ENCODE measurements at regions not wholly inside any gene's neighbourhood (a gene's known extent, or its start where the extent isn't known, plus 50 kb on each side); places are given as distances from the start of the nearest gene placed in this dataset.

- DNase-seq (ENCODE audit: low read depth in 3 of 3, low spot score in 2 of 3) = no peak
These were observed 123.4 kb upstream of the TNR start for GRCh38 chr1:175866776-175867175.

GRCh38 chr1:175865041-175865766, 121.8 kb upstream of the TNR start:
- no peak for DNase-seq (ENCODE audit: low read depth in 3 of 3, low spot score in 2 of 3)

GRCh38 chr1:175864625-175865024, 121.2 kb upstream of the TNR start:
- DNase-seq (ENCODE audit: low read depth in 3 of 3, low spot score in 2 of 3) = no peak

- DNase-seq (ENCODE audit: low read depth in 3 of 3, low spot score in 2 of 3) = no peak
These were observed 120.8 kb upstream of the TNR start for GRCh38 chr1:175864183-175864582.

GRCh38 chr1:175863299-175864050, 120.1 kb upstream of the TNR start:
- DNase-seq (ENCODE audit: low read depth in 3 of 3, low spot score in 2 of 3) = no peak

GRCh38 chr1:175862408-175862807, 119.0 kb upstream of the TNR start:
- no peak for DNase-seq (ENCODE audit: low read depth in 3 of 3, low spot score in 2 of 3)

GRCh38 chr1:175861626-175862367, 118.4 kb upstream of the TNR start:
- no peak for DNase-seq (ENCODE audit: low read depth in 3 of 3, low spot score in 2 of 3)

GRCh38 chr1:175857756-175858155, 114.4 kb upstream of the TNR start:
- DNase-seq (ENCODE audit: low read depth in 3 of 3, low spot score in 2 of 3) = no peak

GRCh38 chr1:175853681-175854080, 110.3 kb upstream of the TNR start:
- DNase-seq (ENCODE audit: low read depth in 3 of 3, low spot score in 2 of 3) = no peak

GRCh38 chr1:175851749-175852148, 108.4 kb upstream of the TNR start:
- no peak for DNase-seq (ENCODE audit: low read depth in 3 of 3, low spot score in 2 of 3)

GRCh38 chr1:175848329-175848728, 104.9 kb upstream of the TNR start:
- DNase-seq (ENCODE audit: low read depth in 3 of 3, low spot score in 2 of 3) = no peak

- DNase-seq (ENCODE audit: low read depth in 3 of 3, low spot score in 2 of 3) = no peak
These were observed 102.6 kb upstream of the TNR start for GRCh38 chr1:175845985-175846384.

- DNase-seq (ENCODE audit: low read depth in 3 of 3, low spot score in 2 of 3) = no peak
These were observed 101.9 kb upstream of the TNR start for GRCh38 chr1:175845338-175845737.

- no peak for DNase-seq (ENCODE audit: low read depth in 3 of 3, low spot score in 2 of 3)
These were observed 101.5 kb upstream of the TNR start for GRCh38 chr1:175844877-175845276.

- no peak for DNase-seq (ENCODE audit: low read depth in 3 of 3, low spot score in 2 of 3)
These were observed 99.2 kb upstream of the TNR start for GRCh38 chr1:175842550-175842949.

GRCh38 chr1:175841738-175842187, 98.4 kb upstream of the TNR start:
- no peak for DNase-seq (ENCODE audit: low read depth in 3 of 3, low spot score in 2 of 3)

GRCh38 chr1:175840787-175841186, 97.4 kb upstream of the TNR start:
- DNase-seq (ENCODE audit: low read depth in 3 of 3, low spot score in 2 of 3) = no peak

- DNase-seq (ENCODE audit: low read depth in 3 of 3, low spot score in 2 of 3) = no peak
These were observed 96.6 kb upstream of the TNR start for GRCh38 chr1:175839779-175840669.

- no peak for DNase-seq (ENCODE audit: low read depth in 3 of 3, low spot score in 2 of 3)
These were observed 91.2 kb upstream of the TNR start for GRCh38 chr1:175834597-175834996.

GRCh38 chr1:175833951-175834350, 90.6 kb upstream of the TNR start:
- DNase-seq (ENCODE audit: low read depth in 3 of 3, low spot score in 2 of 3) = no peak

- DNase-seq (ENCODE audit: low read depth in 3 of 3, low spot score in 2 of 3) = no peak
These were observed 90.1 kb upstream of the TNR start for GRCh38 chr1:175833502-175833901.

All from right renal cortex interstitium (tissue), 3 donors.